Hindlimb muscle (tissue), 1 donor: ENCODE measurements at regions not wholly inside any gene's neighbourhood (a gene's known extent, or its start where the extent isn't known, plus 50 kb on each side); places are given as distances from the start of the nearest gene placed in this dataset.
A peak's percentile ranks its signal among the peaks of the same experiment; 100 is the strongest.

Experiments used
- DNase-seq: peaks from one replicate; pipeline ENCODE4 v3.0.0-alpha.2; 2013

GRCh38 chr2:66897181-66897580 lies 462.3 kb downstream of the MEIS1 start:
- DNase-seq, result no peak

- DNase-seq, result no peak
Measured at GRCh38 chr2:66897691-66898150, 462.8 kb downstream of the MEIS1 start.

GRCh38 chr2:66899109-66899508 lies 464.2 kb downstream of the MEIS1 start:
- no peak for DNase-seq

- DNase-seq, result no peak
Measured at GRCh38 chr2:66899648-66900047, 464.7 kb downstream of the MEIS1 start.

GRCh38 chr2:66901344-66901743 lies 466.4 kb downstream of the MEIS1 start:
- no peak for DNase-seq

GRCh38 chr2:66903183-66903582 lies 468.3 kb downstream of the MEIS1 start:
- DNase-seq, result no peak

GRCh38 chr2:66903745-66904465 lies 469.0 kb downstream of the MEIS1 start:
- DNase-seq, result no peak

- no peak for DNase-seq
Measured at GRCh38 chr2:66915237-66915636, 480.3 kb downstream of the MEIS1 start.

GRCh38 chr2:66919286-66919685 lies 477.8 kb upstream of the ETAA1 start:
- DNase-seq, result no peak

GRCh38 chr2:66920415-66920814 lies 476.7 kb upstream of the ETAA1 start:
- DNase-seq, result no peak

- DNase-seq, result no peak
Measured at GRCh38 chr2:66925128-66925527, 472.0 kb upstream of the ETAA1 start.

- DNase-seq, result no peak
Measured at GRCh38 chr2:66926594-66927112, 470.5 kb upstream of the ETAA1 start.

GRCh38 chr2:66929632-66930338 lies 467.3 kb upstream of the ETAA1 start:
- DNase-seq, result peak; percentile 31

- no peak for DNase-seq
Measured at GRCh38 chr2:66930339-66931220, 466.6 kb upstream of the ETAA1 start.

- no peak for DNase-seq
Measured at GRCh38 chr2:66938471-66938967, 458.6 kb upstream of the ETAA1 start.

- no peak for DNase-seq
Measured at GRCh38 chr2:66940080-66940479, 457.1 kb upstream of the ETAA1 start.

GRCh38 chr2:66948234-66948633 lies 448.9 kb upstream of the ETAA1 start:
- DNase-seq, result no peak

GRCh38 chr2:66957198-66957597 lies 439.9 kb upstream of the ETAA1 start:
- DNase-seq, result no peak

GRCh38 chr2:66957677-66958076 lies 439.5 kb upstream of the ETAA1 start:
- no peak for DNase-seq

- DNase-seq, result no peak
Measured at GRCh38 chr2:66960161-66960560, 437.0 kb upstream of the ETAA1 start.

GRCh38 chr2:66962716-66963115 lies 434.4 kb upstream of the ETAA1 start:
- no peak for DNase-seq

- no peak for DNase-seq
Measured at GRCh38 chr2:66966631-66967030, 430.5 kb upstream of the ETAA1 start.

- DNase-seq, result no peak
Measured at GRCh38 chr2:66968946-66969345, 428.2 kb upstream of the ETAA1 start.
